Smooth muscle cell (in vitro differentiated cells): ENCODE measurements at regions not wholly inside any gene's neighbourhood (a gene's known extent, or its start where the extent isn't known, plus 50 kb on each side); places are given as distances from the start of the nearest gene placed in this dataset.

ENCODE experiments used
- DNase-seq: peaks from one replicate; lab custom pipeline; 2025; ENCODE audit not compliant: unreplicated experiment; lab: John Stamatoyannopoulos, UW
- H2AFZ ChIP-seq: fragments of 200-600 bp; sonication (generic); 2 replicates; pipeline ENCODE4 v1.6.0; 2016; ENCODE audit warnings: antibody characterized with exemption, low read depth, mild to moderate bottlenecking
- H3F3A ChIP-seq: fragments of 200-600 bp; sonication (generic); 2 replicates; pipeline ENCODE4 v1.6.0; 2017; ENCODE audit warnings: antibody characterized with exemption, low read depth
- H3K27ac ChIP-seq: fragments of 200-600 bp; sonication (generic); 2 replicates; pipeline ENCODE4 v1.5.1; 2016; ENCODE audit warnings: low read depth, mild to moderate bottlenecking
- H3K27me3 ChIP-seq: fragments of 200-600 bp; sonication (generic); 2 replicates; pipeline ENCODE4 v1.6.1; 2016; ENCODE audit warnings: low read depth, mild to moderate bottlenecking
- H3K36me3 ChIP-seq: fragments of 200-600 bp; sonication (generic); 2 replicates; pipeline ENCODE4 v1.5.1; 2016; ENCODE audit warnings: low read depth
- H3K4me1 ChIP-seq: fragments of 200-600 bp; sonication (generic); 2 replicates; pipeline ENCODE4 v1.5.1; 2016; ENCODE audit warnings: low read depth
- H3K4me2 ChIP-seq: fragments of 200-600 bp; sonication (generic); 2 replicates; pipeline ENCODE4 v1.6.0; 2016; ENCODE audit warnings: mild to moderate bottlenecking
- H3K4me3 ChIP-seq: fragments of 200-600 bp; sonication (generic); 2 replicates; pipeline ENCODE4 v1.5.1; 2016; ENCODE audit warnings: mild to moderate bottlenecking
- H3K79me2 ChIP-seq: fragments of 200-600 bp; sonication (generic); 2 replicates; pipeline ENCODE4 v1.6.0; 2016; ENCODE audit warnings: low read depth, mild to moderate bottlenecking
- H3K9ac ChIP-seq: fragments of 200-600 bp; sonication (generic); 2 replicates; pipeline ENCODE4 v1.6.0; 2016; ENCODE audit warnings: low read depth
- H3K9me3 ChIP-seq: fragments of 200-600 bp; sonication (generic); replicated peaks from 2 replicates; pipeline ENCODE4 v1.5.1; 2016; ENCODE audit warnings: low read depth
- H4K20me1 ChIP-seq: fragments of 200-600 bp; sonication (generic); 2 replicates; pipeline ENCODE4 v1.6.0; 2016; ENCODE audit warnings: low read depth
- CTCF ChIP-seq: fragments of 200-600 bp; sonication (generic); IDR thresholded peaks from 2 replicates; pipeline ENCODE4 v1.5.1; 2017; ENCODE audit warnings: borderline replicate concordance, mild to moderate bottlenecking, antibody characterized with exemption; ENCODE audit not compliant: insufficient read depth, poor library complexity, severe bottlenecking
- WGBS: methylation state at CpG from one replicate; pipeline ENCODE4 v1.1.7; 2016; ENCODE audit warnings: low lambda C conversion rate; 5-methylcytosine and 5-hydroxymethylcytosine counted together

DNA sequence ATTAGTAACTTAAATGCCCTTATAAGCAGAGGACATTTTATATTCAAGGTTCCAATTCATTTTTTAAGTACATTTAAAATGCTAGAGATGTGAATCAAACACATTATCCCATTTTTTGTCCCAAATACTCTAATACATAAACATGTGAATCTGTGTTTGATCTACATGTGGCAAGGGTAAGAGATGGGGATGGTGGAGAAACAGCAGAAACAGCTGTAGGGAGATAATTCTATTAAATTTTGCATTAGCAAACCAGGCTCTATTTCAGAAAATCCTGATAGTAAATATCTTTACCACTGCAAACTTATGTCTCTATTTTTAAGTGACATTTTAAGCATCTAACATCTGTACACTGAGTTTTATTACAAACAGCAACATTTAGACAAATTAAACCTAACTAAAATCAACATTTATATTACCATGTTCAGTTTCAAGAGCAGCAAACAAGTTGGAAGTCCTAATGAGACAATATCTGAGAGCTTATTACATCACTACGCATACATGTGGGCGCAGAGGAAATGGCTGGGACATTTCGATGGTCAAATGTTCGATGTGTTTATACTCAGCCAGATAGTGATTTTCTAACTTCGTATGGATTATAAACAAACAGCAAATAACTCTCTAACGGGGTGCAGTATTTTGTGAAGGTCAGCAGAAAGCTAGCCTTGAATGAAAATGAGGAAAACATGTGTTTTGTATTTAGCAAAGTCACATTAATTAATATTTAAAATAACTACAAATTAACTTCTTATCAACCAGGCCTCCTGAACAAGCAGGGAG, 165.1 kb downstream of the GJA1 start:
- H3K4me2 ChIP-seq: peak overlapping the region; percentile 4
- DNase-seq: no peak
- 47% methylated on average over 6 of the region's 6 CpGs for WGBS
- no peak overlapping the region for H3K27ac ChIP-seq
- H3K4me3 ChIP-seq: no peak overlapping the region
- no peaks in the 10 kb centered on the region for H3K36me3 ChIP-seq
- no peak overlapping the region for H3K9ac ChIP-seq
- no peaks in the 10 kb centered on the region for H3K9me3 ChIP-seq
- H4K20me1 ChIP-seq: no peaks in the 10 kb centered on the region
- TF ChIP-seq CTCF: no peak
- no peaks in the 10 kb centered on the region for H3K79me2 ChIP-seq
- H3F3A ChIP-seq: no peaks in the 10 kb centered on the region
- H3K4me1 ChIP-seq: no peaks in the 10 kb centered on the region
- no peaks in the 10 kb centered on the region for H3K27me3 ChIP-seq
- peak overlapping the region; percentile 71 for H2AFZ ChIP-seq

DNA sequence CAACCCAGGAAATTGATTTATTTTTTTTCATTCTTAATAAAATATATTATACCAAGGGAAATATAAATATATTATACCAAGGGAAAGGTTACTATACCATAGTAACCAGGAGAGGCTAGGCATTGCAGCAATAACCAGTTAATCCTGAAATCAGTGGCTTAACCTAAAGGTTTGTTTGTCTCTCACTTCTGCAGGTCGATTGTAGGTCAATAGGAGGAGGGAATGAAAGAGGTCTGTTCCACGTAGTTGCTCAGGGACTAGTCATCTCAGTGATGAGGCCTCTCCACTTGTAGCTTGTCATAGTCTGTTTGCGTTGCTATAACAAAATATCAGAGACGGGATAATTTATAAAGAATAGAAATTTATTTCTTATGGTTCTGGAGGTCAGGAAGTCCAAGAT, 168.0 kb downstream of the GJA1 start:
- 81% methylated on average over 4 of the region's 4 CpGs for WGBS

DNA sequence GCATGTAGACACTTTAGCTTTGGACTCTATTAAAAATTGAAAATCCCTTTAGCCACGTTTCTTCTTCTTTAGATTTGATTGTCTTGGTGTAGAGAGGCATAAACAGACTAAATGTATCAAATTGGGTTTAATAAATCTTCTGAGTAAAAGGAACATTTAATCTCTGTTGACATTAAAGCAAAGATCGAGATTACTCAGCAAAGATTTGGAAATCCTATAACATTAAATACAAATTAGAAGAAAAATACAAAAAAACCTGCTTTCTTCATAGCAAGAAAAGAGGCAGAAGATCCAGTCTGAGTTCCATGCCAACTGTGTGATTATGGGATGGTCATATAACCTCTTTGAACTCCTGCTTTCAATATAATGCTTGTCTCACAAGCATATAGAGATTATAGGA, 172.3 kb downstream of the GJA1 start:
- no peak overlapping the region for H3K27ac ChIP-seq
- no peaks in the 10 kb centered on the region for H4K20me1 ChIP-seq
- H3K79me2 ChIP-seq: no peaks in the 10 kb centered on the region
- no peaks in the 10 kb centered on the region for H3K9me3 ChIP-seq
- no peaks in the 10 kb centered on the region for H3K4me1 ChIP-seq
- no peak for DNase-seq
- H3K4me3 ChIP-seq: no peak overlapping the region
- H3K4me2 ChIP-seq: no peak overlapping the region
- no peaks in the 10 kb centered on the region for H3K27me3 ChIP-seq
- WGBS: 71% methylated on average over 2 of the region's 2 CpGs
- no peak for TF ChIP-seq CTCF
- no peak overlapping the region for H2AFZ ChIP-seq
- no peak overlapping the region for H3K9ac ChIP-seq
- H3K36me3 ChIP-seq: no peaks in the 10 kb centered on the region
- no peaks in the 10 kb centered on the region for H3F3A ChIP-seq

More for the DNA sequence above, 168.0 kb downstream of the GJA1 start:
- Histone ChIP-seq H4K20me1 (no peaks in the 10 kb centered on the region), H3K36me3 (no peaks in the 10 kb centered on the region), H3K27me3 (no peaks in the 10 kb centered on the region), H3F3A (no peaks in the 10 kb centered on the region), H2AFZ (no peak overlapping the region), H3K27ac (no peak overlapping the region), H3K4me1 (no peaks in the 10 kb centered on the region), H3K4me2 (no peak overlapping the region), H3K9me3 (no peaks in the 10 kb centered on the region), H3K9ac (no peak overlapping the region), H3K4me3 (no peak overlapping the region), H3K79me2 (no peaks in the 10 kb centered on the region)
- no peak for DNase-seq
- no peak for TF ChIP-seq CTCF

DNA sequence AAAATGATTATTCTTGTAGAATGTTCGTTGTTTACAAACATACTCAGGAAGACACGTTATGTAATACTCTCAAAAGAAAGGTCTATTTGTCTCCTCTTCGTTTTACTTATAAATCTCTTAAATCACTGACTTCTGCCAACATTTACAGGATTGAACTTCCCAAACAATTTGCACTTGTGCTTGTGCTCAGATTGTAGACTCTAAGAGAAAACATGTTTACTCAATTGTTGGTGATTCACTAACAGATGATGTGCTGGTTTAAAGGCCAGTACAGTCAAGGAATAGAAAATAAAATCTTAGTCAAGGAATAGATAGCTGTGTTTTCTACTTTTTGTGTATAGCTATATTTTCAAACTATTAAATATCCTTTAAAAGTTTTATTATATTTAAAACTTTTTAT, 172.8 kb downstream of the GJA1 start:
- no peaks in the 10 kb centered on the region for H3K36me3 ChIP-seq
- no peak overlapping the region for H2AFZ ChIP-seq
- no peak for DNase-seq
- H3K4me2 ChIP-seq: peak overlapping the region; percentile 14
- no peak overlapping the region for H3K9ac ChIP-seq
- no peaks in the 10 kb centered on the region for H3K27me3 ChIP-seq
- H3K4me1 ChIP-seq: no peaks in the 10 kb centered on the region
- no peaks in the 10 kb centered on the region for H3K9me3 ChIP-seq
- TF ChIP-seq CTCF: no peak
- WGBS: 54% methylated on average over 3 of the region's 3 CpGs
- no peaks in the 10 kb centered on the region for H4K20me1 ChIP-seq
- H3F3A ChIP-seq: no peaks in the 10 kb centered on the region
- H3K27ac ChIP-seq: no peak overlapping the region
- H3K4me3 ChIP-seq: no peak overlapping the region
- no peaks in the 10 kb centered on the region for H3K79me2 ChIP-seq
